ENCODE measurements at regions not wholly inside any gene's neighbourhood (a gene's known extent, or its start where the extent isn't known, plus 50 kb on each side); places are given as distances from the start of the nearest gene placed in this dataset.

- no peaks in the 10 kb centered on the region for H3K4me1 ChIP-seq (replicated peaks; ENCODE audit: insufficient read depth)
- ChIA-PET POLR2A (ENCODE audit: unreplicated experiment) (no interaction called here), CTCF (no interaction called here)
- intact Hi-C loops (cut with micrococcal nuclease; ENCODE audit: unreplicated experiment), result no loop called here
- H4K20me1 ChIP-seq (ENCODE audit: insufficient read depth), result no peaks in the 10 kb centered on the region
- BruUV-seq (replicated peaks), result no TSS peak
- no peaks in the 10 kb centered on the region for H3K9me2 ChIP-seq (ENCODE audit: insufficient read depth)
- DNase-seq, result no peak
- no peak overlapping the region for H3K4me2 ChIP-seq
- no peak overlapping the region for H3K4me3 ChIP-seq
- H3K36me3 ChIP-seq (ENCODE audit: low read depth), result no peaks in the 10 kb centered on the region
- no peaks in the 10 kb centered on the region for H3K79me2 ChIP-seq (ENCODE audit: low read depth)
- no peak overlapping the region for H2AFZ ChIP-seq
- no peaks in the 10 kb centered on the region for H3F3A ChIP-seq (ENCODE audit: insufficient read depth, low read depth)
- TF ChIP-seq CTCF (conservative IDR thresholded peaks at IDR 0.05) (no peak), EZH2 (IDR thresholded peaks at IDR 0.05; ENCODE audit: low read depth) (no peak)
- no peak overlapping the region for H3K27ac ChIP-seq
- no peaks in the 10 kb centered on the region for H3K9me3 ChIP-seq (ENCODE audit: insufficient read depth, low read depth)
- H3K27me3 ChIP-seq (ENCODE audit: insufficient read depth, low read depth), result peaks cover 77% of the 10 kb centered on the region
These were observed 342.3 kb upstream of the MYT1L start for GRCh38 chr2:2673406-2673805.

- no peaks in the 10 kb centered on the region for H3K79me2 ChIP-seq (ENCODE audit: low read depth)
- no peaks in the 10 kb centered on the region for H3K9me3 ChIP-seq (ENCODE audit: insufficient read depth, low read depth)
- ChIA-PET POLR2A (ENCODE audit: unreplicated experiment) (no interaction called here), CTCF (no interaction called here)
- TF ChIP-seq CTCF (conservative IDR thresholded peaks at IDR 0.05), result no peak
- TF ChIP-seq EZH2 (IDR thresholded peaks at IDR 0.05; ENCODE audit: low read depth), result no peak
- no peaks in the 10 kb centered on the region for H4K20me1 ChIP-seq (ENCODE audit: insufficient read depth)
- no peak overlapping the region for H2AFZ ChIP-seq
- H3K4me3 ChIP-seq, result no peak overlapping the region
- peaks cover 85% of the 10 kb centered on the region for H3K27me3 ChIP-seq (ENCODE audit: insufficient read depth, low read depth)
- no peak for DNase-seq
- no peak overlapping the region for H3K4me2 ChIP-seq
- no TSS peak for BruUV-seq (replicated peaks)
- no peak overlapping the region for H3K27ac ChIP-seq
- intact Hi-C loops (cut with micrococcal nuclease; ENCODE audit: unreplicated experiment), result no loop called here
- no peaks in the 10 kb centered on the region for H3F3A ChIP-seq (ENCODE audit: insufficient read depth, low read depth)
- no peaks in the 10 kb centered on the region for H3K4me1 ChIP-seq (replicated peaks; ENCODE audit: insufficient read depth)
- no peaks in the 10 kb centered on the region for H3K9me2 ChIP-seq (ENCODE audit: insufficient read depth)
- H3K36me3 ChIP-seq (ENCODE audit: low read depth), result no peaks in the 10 kb centered on the region
These were observed 341.2 kb upstream of the MYT1L start for GRCh38 chr2:2672249-2672648.

- Histone ChIP-seq H3K27ac (no peak overlapping the region), H3K4me2 (no peak overlapping the region), H2AFZ (no peak overlapping the region), H3K9me3 (ENCODE audit: insufficient read depth, low read depth) (no peaks in the 10 kb centered on the region), H3K9me2 (ENCODE audit: insufficient read depth) (no peaks in the 10 kb centered on the region), H3K79me2 (ENCODE audit: low read depth) (no peaks in the 10 kb centered on the region), H3K4me1 (replicated peaks; ENCODE audit: insufficient read depth) (no peaks in the 10 kb centered on the region), H4K20me1 (ENCODE audit: insufficient read depth) (no peaks in the 10 kb centered on the region), H3K4me3 (no peak overlapping the region), H3K36me3 (ENCODE audit: low read depth) (no peaks in the 10 kb centered on the region), H3K27me3 (ENCODE audit: insufficient read depth, low read depth) (peaks cover 90% of the 10 kb centered on the region), H3F3A (ENCODE audit: insufficient read depth, low read depth) (no peaks in the 10 kb centered on the region)
- no peak for DNase-seq
- TF ChIP-seq EZH2 (IDR thresholded peaks at IDR 0.05; ENCODE audit: low read depth) (no peak), CTCF (conservative IDR thresholded peaks at IDR 0.05) (no peak)
- intact Hi-C loops (cut with micrococcal nuclease; ENCODE audit: unreplicated experiment), result no loop called here
- ChIA-PET POLR2A (ENCODE audit: unreplicated experiment) (no interaction called here), CTCF (no interaction called here)
- BruUV-seq (replicated peaks), result no TSS peak
These were observed 340.8 kb upstream of the MYT1L start for GRCh38 chr2:2671826-2672225.

Data from PC-9 (cell line).